Right kidney (tissue), 1 donor: ENCODE measurements at regions not wholly inside any gene's neighbourhood (a gene's known extent, or its start where the extent isn't known, plus 50 kb on each side); places are given as distances from the start of the nearest gene placed in this dataset.

Experiments used
- DNase-seq: peaks from one replicate; pipeline ENCODE4 v3.0.0-alpha.2; 2016

DNA sequence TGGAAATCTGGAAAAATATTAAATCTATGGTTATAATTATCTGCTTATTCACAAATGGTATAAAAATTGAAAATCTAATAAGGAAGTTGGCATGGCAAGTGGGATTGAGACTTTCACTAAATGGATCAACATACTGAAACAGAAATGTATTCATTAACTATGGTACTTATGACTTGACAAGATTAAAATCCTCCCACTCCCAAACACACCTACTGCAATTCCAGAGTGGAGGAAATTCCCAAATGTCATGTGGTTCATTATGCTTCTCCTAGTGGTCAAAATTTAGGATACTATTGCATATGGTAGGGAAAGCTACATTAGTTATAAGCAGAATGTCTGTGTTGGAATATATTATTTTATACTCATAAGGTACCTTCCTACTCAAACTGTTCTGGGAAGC lies 265.3 kb upstream of the PRICKLE1 start:
- no peak for DNase-seq

DNA sequence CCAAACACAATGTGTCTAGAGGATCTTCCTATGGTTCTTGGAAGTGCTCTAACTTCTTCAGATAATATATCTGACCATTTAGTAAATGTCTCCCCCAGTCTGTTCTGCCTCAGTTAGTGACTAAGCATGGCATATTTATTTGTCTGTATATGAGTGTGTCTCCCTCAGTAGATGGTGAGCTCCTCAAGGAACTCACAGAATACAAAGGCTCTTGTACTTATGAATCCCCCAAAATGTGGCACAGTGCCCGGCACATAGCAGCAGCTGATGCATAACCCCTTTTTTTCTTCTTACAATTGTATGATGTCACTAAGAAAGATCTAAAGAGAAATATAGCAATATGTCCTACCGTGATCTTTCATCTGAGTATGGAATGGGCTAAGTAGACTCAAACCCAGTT lies 264.7 kb upstream of the PRICKLE1 start:
- DNase-seq = no peak

DNA sequence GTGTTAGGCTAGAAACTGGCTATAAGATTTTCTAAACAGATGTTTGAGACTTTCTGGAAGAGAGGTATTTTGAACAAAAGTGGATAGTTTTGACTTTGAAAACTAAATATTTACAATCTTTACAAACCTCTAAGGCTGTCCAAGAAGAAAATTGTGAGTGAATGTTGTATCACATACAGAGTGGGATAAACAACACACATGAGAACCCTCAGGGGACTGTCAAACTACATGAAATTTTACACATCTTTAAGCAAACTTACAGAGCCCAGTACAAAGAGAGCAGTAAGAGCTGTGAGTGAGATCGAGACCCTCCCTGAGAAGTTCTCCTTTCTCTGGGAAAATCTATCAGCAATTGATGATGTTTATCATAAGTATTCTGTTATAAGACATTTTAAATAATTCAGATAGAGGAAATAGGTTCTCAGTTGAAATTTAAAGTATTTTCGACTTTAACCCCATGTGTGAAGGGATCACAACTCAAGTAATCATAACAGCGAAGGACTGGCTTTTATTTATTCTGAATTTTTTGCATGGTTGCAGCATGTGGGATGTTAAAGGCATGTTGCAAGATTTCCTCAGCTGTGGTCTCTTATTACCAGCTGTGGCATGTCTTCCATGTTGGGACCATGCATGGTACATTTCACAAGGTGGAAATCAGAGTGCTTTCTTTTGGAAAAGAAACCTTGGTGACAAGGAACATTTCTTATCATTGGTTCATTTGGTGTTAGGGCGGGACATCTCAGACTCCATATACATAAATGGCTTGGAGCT lies 264.0 kb upstream of the PRICKLE1 start:
- DNase-seq = no peak

DNA sequence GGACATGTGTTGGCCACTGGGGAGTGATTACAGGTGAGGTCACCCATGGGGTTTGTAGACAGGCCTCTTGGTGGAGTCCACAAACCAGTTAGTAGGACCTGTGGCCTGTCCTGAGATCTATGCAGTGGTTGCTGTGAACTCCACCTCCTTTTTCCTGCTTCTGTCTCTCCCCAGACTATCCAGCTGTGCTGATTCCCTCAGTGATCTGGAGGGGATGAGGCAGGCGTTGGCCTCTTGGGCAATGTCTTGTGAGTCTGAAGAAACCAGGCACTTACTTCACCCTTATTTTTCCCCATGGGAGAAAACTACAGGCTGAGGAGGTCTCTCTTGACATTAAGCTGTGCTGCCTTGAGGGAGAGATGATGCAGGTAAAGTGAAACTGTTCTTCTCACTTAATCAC lies 257.2 kb upstream of the PRICKLE1 start:
- no peak for DNase-seq

DNA sequence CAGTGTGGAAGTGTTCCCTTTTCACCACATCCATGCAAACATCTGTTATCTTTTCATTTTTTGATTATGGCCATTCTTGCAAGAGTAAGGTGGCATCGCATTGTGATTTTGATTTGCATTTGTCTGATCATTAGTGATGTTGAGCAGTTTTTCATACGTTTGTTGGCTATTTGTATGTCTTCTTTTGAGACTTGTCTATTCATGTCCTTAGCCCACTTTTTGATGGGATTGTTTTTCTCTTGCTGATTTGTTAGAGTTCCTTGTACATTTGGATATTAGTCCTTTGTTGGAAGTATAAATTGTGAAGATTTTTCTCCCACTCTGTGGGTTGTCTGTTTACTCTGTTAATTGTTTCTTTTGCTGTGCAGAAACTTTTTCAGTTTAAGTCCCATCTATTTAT lies 244.5 kb upstream of the PRICKLE1 start:
- no peak for DNase-seq

DNA sequence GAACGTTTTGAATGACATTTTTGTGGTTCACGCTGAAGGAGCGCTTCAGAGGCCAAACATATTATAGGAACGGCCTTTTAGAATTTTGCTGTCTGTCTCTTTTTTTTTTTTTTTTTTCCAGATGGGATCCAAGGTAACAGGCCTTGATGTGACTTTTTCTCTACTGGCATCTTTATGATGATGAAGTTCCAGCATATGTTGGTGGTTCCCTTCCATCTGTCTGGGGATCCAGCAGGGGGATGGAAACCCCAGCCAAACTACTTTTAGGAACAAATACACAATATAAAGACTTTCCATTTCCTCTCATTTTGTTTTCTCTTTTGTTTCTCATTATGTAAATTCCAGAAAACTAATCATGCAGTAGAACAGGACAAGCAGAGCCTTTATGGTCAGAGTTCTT lies 239.3 kb upstream of the PRICKLE1 start:
- DNase-seq = no peak

DNA sequence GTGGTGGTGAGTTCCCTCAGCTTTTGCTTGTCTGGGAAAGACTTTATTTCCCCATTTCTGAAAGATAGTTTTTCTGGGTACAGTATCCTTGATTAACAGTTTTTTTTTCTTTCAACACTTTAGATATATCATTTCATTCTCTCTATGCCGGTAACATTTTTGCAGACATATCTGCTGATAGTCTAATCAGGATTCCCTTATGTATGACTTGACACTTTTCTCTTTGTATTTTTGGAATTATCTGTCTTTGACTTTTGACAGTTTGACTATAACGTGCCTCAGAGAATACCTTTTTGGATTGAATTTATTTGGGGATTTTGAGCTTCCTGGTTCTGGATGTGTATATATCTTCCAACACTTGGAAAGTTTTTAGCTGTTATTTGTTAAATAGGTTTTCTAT lies 234.8 kb upstream of the PRICKLE1 start:
- no peak for DNase-seq

DNA sequence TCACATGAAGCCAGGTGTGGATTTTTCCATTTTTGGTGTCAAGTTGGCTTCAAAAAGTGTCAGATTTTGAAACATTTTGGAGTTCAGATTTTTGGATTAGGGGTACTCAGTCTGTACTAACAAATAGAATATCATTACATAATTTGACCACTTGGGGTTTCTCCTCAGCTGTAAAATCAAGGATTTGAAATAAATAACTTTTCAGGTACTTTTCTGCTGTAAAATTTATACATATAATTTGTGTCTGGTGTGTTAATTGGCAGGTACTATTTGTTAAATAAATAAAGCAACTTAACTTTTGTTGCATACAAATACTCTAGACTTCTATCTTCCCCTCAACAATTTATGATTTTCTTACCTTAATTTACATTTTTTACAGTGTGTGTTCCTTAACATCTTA lies 234.1 kb upstream of the PRICKLE1 start:
- DNase-seq = no peak

DNA sequence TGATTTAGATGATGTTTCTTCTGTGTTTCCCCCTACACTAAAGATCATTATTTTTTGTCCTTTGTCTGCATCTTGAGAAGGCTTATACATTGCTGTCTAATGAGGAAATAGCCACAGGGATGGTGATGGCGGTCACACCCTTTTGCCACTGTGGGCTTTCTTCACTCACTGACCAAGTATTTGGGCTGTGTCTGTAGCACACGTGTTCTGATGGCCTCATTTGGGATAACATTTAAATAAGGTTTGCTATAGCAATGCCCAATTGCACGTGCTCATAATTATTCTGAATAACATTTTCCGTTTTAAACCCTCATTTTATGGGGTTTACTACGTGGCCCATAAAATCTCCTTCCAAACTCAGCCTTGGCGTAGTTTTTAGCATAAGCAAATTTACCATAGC lies 230.3 kb upstream of the PRICKLE1 start:
- no peak for DNase-seq

DNA sequence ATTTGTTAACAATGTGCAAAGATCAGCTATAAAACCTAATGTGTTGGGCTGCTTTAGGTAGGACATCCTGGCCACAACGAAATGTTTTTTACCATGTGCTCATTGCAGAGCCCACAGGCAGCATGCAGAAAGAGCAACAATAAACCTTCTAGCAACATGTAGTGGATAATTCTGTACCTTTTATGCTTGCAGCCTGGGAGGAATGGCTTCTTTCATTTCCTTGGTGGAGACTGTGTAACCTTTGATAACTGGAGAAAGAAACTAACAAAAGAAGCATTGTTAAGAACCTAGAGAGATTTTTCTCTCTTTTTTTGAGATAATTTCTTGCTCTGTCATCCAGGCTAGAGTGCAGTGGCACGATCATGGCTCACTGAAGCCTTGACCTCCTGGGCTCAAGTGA lies 225.5 kb upstream of the PRICKLE1 start:
- DNase-seq = no peak

DNA sequence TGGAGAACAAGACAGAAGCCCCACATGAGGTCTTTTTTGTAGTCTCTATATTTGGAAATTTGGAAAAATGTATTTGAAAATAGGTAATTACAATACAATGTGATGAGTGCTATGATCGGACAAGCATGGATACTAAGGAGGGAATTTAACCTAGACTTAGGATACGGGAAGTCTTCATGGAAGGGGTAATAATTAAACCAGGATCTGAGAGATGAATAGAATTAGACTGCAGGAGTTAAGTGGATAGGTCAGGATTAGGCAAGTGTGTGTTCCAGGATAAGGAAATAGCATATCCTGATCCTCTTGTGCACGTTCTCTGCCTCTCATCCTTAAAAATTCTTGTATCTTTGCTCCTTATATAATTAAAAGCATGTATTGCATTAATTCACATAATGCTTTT lies 223.3 kb upstream of the PRICKLE1 start:
- DNase-seq = no peak

DNA sequence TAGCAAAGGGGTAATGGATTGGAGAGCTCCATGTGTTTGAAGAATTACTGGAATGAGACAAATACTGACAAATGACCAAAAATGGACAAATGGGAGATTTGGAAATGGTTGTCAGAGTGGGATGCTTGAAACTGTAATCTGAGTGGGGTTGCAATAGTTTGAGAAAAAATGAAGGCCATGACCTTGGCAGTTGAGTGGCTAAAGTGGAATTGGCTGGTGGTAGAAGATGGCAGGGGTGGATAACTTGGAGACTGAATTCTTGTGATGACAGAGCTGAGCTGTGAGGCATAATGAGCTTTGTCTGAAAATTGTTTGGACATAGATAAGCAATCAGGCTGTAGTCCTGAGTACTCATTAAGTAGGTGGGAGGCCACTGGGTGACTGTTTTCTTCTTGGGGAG lies 222.5 kb upstream of the PRICKLE1 start:
- no peak for DNase-seq

DNA sequence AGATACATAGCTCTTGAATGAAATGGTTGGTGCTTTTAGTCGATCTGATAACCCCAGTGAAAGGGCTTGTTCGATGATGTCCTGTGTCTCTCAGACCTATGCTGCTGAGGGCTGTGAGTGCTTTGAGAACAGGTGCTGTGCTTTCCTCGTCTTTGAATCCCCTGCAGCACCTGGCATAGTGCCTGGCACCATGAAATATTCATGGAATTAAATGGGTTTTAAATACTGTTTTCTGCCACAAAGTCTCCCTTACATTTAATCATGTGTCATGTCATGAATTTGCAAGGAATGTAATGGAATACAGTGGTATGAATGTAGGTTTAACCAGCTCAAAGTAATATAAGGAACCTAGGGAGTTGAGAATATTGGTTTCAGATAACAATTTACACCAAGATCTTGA lies 220.5 kb upstream of the PRICKLE1 start:
- no peak for DNase-seq

DNA sequence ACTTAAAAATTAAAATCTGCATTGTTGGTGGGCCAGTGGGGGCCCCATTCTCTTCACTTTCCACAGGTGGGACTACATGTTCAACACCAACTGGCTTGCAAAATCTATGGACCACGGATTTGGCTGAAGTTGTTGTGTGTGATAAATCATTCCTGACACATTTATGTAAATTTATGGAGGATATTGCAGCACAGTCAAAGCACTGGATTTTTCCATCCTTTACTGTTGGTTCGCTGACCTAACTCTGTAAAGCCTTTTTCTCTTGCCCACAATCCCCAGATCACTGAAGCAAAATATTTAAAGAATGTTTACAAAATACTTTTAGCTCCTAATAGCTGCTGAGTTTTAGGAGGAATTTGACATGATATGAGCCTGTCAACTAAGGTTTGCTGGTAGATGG lies 219.7 kb upstream of the PRICKLE1 start:
- DNase-seq = no peak

DNA sequence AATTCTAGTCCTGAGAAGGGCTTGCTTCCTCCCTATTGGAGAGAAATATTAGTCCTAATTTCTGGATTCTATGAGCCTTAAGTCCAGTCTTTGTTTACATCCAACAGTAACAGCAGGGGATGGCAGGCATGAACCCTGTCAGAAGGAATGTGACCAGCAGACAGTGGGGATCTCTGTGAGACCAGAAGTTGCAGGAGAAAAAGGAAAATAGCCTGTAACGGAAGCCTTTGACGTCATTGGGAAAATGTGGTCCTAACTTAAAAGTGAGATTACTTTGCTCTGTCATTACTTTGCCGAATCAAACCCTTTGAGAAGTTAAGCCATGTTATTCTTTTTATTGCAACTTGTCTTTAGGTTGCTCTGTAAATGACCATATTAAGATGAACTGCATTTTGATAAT lies 218.2 kb upstream of the PRICKLE1 start:
- DNase-seq = no peak

DNA sequence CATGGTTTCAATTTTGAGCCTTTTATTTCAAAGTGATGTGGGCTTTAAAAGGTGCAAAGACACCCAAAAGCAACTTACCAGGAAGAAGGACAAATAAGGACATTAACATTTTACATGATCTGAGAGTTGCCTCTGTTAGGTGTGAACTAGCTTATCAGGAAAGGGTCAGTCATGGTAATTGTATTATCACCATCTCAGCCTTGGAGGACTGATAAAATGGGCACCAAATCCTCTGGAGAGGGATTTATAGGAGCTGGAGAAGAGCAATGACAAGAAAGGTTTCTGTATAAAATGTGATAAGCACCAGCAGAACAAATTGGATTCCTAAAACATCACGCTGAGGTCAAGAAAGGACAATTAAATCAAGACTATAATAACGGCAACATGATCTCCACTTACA lies 217.7 kb upstream of the PRICKLE1 start:
- no peak for DNase-seq

DNA sequence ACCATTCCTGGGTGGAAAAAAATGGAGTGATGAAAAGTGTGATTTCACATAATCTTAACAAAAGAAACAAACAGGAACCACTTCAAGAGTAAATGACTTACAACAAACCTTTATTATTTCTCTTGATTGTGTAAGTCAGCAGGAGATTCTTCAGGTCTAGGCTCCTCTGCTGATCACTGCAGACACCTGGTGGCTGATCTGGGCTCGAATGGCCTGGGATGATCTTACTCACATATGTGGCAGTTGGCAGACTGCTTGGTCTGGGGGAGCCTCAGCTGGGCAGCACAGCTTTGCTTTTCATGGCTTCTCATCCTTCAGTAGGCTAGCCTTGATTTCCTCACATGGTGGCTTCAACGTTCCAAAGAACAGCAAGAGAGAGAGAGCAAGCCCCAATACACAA lies 215.4 kb upstream of the PRICKLE1 start:
- DNase-seq = no peak

DNA sequence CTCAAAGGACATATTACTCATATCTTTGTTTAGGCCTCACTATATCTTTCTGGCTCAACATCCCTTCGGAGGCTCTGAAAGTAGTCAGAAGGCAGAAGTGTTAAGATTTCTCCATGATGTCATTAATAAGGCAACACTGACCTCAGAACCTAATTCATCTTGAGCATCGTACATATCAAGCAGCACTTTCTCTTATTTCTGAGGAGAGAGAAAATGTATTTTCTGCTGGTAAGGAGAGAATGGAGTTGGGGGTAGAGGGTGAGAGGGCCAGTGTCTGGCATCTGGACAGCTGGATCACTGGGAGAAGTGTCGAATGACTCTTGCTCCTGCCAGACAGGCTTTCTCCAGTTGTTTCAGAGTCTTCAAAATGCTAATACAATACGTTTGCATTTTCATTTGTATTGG lies 213.2 kb upstream of the PRICKLE1 start:
- no peak for DNase-seq

DNA sequence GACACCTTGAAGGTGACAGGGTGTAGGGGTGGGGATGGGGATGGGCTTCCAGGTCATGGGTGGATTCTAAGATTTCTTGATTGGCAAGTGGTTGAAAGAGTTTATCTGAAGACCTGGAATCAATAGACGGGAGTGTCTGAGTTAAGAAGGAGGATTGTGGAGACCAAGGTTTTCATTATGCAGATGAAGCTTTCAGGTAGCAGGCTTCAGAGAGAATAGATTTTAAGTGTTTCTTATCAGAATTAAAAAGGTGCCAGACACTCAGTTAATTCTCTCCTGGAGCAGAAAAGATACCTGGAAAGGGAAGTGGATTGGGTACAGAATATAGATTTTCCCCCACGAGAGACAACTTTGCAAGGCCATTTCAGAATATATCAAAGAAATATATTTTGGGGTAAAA lies 211.7 kb upstream of the PRICKLE1 start:
- no peak for DNase-seq

DNA sequence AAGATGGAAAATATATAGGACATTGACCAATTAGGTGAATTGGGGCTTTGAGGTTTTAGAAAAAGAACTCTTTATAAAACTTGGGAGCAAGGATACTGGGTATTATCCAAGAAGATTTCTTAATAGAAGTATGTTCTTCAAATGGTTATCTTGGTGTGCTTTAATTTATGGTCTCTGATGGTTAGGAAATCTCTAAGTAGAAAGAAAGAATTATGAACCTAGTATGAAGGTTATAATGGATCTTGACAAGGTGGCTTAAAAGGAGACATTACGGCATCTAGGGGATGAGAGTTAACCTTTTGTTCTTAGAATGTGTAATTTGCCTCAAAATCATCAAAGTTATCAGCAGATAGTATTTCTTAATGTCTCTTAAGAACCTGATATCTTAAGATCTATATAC lies 210.4 kb upstream of the PRICKLE1 start:
- no peak for DNase-seq

DNA sequence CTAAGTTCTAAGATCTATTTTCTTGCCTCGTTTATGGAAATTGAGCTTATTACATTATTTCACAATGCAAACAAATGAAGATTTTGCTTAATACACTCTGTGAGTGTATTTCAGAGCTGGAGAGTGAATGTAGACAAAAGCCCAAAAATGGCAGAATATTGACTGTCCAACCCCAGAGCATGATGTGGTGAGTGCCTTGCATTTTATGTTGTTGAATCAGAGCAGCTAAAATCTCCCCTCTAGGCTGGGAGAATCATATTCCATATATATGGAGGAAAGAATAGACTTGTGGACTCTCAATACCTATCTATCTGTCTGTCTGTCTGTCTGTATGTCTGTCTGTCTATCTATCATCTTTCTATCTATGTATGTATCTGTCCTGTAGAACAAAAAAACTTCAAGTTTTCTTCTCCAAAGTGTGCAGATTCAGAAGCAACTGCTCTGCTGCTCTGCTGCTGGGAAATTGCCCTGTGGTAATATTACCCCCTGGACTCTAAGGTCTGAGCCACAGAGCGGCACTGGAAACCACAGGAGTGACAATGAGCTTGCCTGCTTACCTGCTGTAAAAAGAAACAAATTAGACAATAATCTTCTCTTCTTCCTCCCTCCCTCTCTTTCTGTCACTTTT lies 209.4 kb upstream of the PRICKLE1 start:
- no peak for DNase-seq

DNA sequence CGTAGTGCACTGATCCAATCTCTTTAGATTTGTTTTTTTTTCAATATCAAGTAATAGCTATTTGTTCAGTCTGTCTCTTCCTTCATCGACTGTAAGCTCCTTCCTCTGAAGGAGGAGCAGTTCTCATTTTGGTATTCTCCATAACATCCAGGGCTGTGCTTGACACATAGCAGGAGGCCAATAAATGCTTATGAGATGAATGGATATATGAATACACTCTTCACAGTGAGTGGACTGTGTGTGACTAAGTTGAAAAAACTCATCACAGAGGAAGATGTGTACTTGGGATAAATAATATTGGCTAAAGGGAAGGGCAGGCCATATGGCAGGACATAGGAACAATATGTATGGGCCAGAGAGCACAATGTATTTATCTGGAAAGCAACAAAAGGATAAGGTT lies 205.3 kb upstream of the PRICKLE1 start:
- no peak for DNase-seq

DNA sequence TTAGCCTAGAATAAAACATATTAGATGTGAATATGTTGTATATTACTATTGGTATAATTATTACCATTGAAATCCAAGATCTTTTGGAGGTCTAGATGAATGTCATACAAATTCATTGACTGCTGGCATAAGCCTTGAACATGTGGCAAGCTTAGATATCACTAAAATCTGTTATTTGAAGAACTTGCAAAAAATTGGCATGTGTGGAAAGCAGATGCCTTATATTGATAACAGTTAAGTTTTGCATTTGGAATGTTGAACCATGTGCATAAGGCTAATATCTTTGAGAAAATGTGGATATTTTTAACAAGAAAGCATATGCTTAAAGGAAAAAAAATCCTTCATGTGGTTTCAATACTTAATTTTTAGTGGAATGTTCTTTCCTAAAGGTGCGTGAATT lies 203.6 kb upstream of the PRICKLE1 start:
- no peak for DNase-seq

DNA sequence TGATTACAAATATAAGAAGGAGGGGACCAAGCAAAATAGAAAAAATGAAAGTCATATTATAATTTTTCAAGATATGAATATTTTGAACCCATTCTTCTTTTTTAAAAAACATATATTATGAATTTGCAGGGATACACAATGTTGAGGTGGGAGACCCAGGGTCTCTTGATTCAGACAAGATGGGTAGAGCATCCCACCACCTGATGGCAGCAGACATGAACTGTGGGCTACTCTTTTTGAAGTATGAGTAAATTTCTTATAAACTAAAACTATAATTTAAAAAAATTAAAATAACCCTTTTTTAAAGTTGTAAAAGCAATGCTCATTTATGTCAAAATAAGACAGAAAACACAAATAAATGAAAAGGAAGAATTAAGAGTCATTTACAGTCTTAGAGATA lies 202.7 kb upstream of the PRICKLE1 start:
- DNase-seq = no peak

DNA sequence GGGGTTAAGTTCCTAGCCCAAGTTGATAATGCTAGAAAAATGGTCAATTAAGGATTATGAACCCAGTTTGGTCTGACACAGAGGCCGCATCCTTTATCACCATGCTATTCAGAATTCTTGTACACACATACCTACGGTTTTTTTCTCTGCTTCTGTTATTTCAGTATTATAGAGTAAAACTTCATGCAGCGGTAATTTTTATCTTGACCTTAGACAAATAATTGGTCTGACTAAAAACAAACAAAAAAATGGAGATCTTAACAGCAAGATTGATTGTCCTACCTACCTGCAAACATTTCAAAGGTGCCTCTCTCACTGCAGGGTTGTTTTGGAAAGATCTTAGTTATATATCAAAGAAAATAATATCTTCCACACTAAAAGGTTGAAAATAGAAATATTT lies 201.9 kb upstream of the PRICKLE1 start:
- no peak for DNase-seq
